ENCODE measurements at regions not wholly inside any gene's neighbourhood (a gene's known extent, or its start where the extent isn't known, plus 50 kb on each side); places are given as distances from the start of the nearest gene placed in this dataset.

GRCh38 chr1:221093903-221094791 is 214.9 kb downstream of the HLX start:
- TF ChIP-seq CTCF (conservative IDR thresholded peaks at IDR 0.05 in 1 of 2, IDR thresholded peaks at IDR 0.05 in 1 of 2; ENCODE audit: low read depth in 1 of 2, low read length in 2 of 2) = no peak
- TF ChIP-seq EZH2 (IDR thresholded peaks at IDR 0.05; ENCODE audit: low read length, missing control alignments) = no peak
